ENCODE measurements at regions not wholly inside any gene's neighbourhood (a gene's known extent, or its start where the extent isn't known, plus 50 kb on each side); places are given as distances from the start of the nearest gene placed in this dataset.

DNA sequence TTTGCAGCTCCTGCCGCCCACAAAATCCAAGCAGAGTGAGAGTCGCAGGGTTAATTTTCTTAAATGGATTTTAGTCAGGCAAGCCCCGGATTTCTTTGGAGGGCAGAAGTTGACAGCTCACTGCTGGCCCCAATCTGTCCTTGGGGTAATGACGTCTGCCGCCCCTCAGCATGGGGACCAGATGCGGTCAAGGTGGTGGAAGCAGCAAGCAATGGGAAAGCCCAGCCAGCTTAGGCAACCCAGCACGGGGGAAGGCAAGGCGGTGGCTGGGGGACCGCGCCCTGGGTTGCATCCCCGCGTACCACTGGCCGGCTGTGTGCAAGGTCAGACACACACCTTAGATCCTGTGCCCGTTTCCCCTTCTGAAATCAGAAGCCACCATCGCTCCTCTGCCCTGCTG, 321.7 kb downstream of the C16orf95 start:
- Mint-ChIP-seq H3K4me1 (0 out of 2 replicates have a peak, but pooled peaks cover 3% of the 10 kb centered on the region), H3K36me3 (no peaks in the 10 kb centered on the region), H3K27ac (no peak overlapping the region), H3K4me3 (no peak overlapping the region), H3K27me3 (ENCODE audit: low read depth) (0 out of 2 replicates have a peak, but pooled peaks cover 3% of the 10 kb centered on the region), H3K9me3 (peaks cover 7% of the 10 kb centered on the region)
- ATAC-seq (no peak), DNase-seq (ENCODE audit: low spot score) (no peak)
- TF ChIP-seq USF2 (CRISPR knock-in tag; IDR thresholded peaks at IDR 0.05) (no peak), NFATC4 (CRISPR knock-in tag; IDR thresholded peaks at IDR 0.05) (no peak), EMX1 (CRISPR knock-in tag; IDR thresholded peaks at IDR 0.05) (no peak), PREB (CRISPR knock-in tag; IDR thresholded peaks at IDR 0.05; ENCODE audit: borderline replicate concordance) (no peak), ZNF423 (CRISPR knock-in tag; IDR thresholded peaks at IDR 0.05) (no peak), ZNF121 (CRISPR knock-in tag; IDR thresholded peaks at IDR 0.05) (no peak), KAT7 (CRISPR knock-in tag; IDR thresholded peaks at IDR 0.05; ENCODE audit: borderline replicate concordance) (no peak)
- TF ChIP-seq, protein P1, sequence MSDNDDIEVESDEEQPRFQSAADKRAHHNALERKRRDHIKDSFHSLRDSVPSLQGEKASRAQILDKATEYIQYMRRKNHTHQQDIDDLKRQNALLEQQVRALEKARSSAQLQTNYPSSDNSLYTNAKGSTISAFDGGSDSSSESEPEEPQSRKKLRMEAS (CRISPR knock-in tag; IDR thresholded peaks at IDR 0.05): no peak
- CTCF ChIA-PET: no interaction called here
- POLR2A ChIA-PET: no interaction called here

DNA sequence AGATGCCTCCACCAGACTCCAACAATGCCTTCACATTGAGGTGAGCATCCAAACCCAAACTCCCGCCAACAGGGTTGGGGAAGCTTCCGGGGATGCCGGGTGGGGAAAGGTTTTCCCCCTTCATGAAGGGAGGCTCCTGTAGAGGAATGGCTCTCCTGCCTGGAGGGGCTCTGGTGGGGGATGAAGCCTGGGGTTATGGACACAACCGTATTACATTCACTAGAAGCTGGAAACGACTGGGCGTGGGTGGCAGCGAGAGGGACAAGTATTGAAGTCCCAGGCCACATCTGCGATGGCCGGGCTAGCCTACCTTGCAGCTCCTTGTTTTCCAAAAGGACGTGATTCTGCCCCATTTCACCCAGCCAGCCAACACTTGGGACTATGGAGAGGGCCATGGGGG, 321.1 kb downstream of the C16orf95 start:
- H3K4me1 Mint-ChIP-seq: 0 out of 2 replicates have a peak, but pooled peaks cover 3% of the 10 kb centered on the region
- H3K27ac Mint-ChIP-seq: no peak overlapping the region
- H3K27me3 Mint-ChIP-seq (ENCODE audit: low read depth): 0 out of 2 replicates have a peak, but pooled peaks cover 3% of the 10 kb centered on the region
- no peak for ATAC-seq
- POLR2A ChIA-PET: no interaction called here
- DNase-seq (ENCODE audit: low spot score): no peak
- no peaks in the 10 kb centered on the region for H3K36me3 Mint-ChIP-seq
- CTCF ChIA-PET: no interaction called here
- TF ChIP-seq E2F4 (CRISPR knock-in tag; IDR thresholded peaks at IDR 0.05; ENCODE audit: borderline replicate concordance, low read depth): no peak
- no peak overlapping the region for H3K4me3 Mint-ChIP-seq
- H3K9me3 Mint-ChIP-seq: peaks cover 7% of the 10 kb centered on the region

GRCh38 chr16:86997058-86997457, 320.1 kb downstream of the C16orf95 start:
- peaks cover 7% of the 10 kb centered on the region for H3K9me3 Mint-ChIP-seq
- ATAC-seq (no peak), DNase-seq (ENCODE audit: low spot score) (no peak)
- POLR2A ChIA-PET: no interaction called here
- H3K27ac Mint-ChIP-seq: no peak overlapping the region
- CTCF ChIA-PET: no interaction called here
- H3K36me3 Mint-ChIP-seq: no peaks in the 10 kb centered on the region
- no peak overlapping the region for H3K4me3 Mint-ChIP-seq
- 0 out of 2 replicates have a peak, but pooled peaks cover 3% of the 10 kb centered on the region for H3K4me1 Mint-ChIP-seq
- TF ChIP-seq NR1H2 (CRISPR knock-in tag; IDR thresholded peaks at IDR 0.05) (no peak), IRF2 (CRISPR knock-in tag; IDR thresholded peaks at IDR 0.05; ENCODE audit: borderline replicate concordance, low read depth) (no peak), GABPB1 (CRISPR knock-in tag; IDR thresholded peaks at IDR 0.05) (no peak), EMX1 (CRISPR knock-in tag; IDR thresholded peaks at IDR 0.05) (no peak), FOXP1 (CRISPR knock-in tag; IDR thresholded peaks at IDR 0.05; ENCODE audit: borderline replicate concordance) (no peak), SOX15 (CRISPR knock-in tag; IDR thresholded peaks at IDR 0.05) (no peak), FOXJ3 (CRISPR knock-in tag; IDR thresholded peaks at IDR 0.05; ENCODE audit: borderline replicate concordance) (no peak)
- TF ChIP-seq, protein P2, sequence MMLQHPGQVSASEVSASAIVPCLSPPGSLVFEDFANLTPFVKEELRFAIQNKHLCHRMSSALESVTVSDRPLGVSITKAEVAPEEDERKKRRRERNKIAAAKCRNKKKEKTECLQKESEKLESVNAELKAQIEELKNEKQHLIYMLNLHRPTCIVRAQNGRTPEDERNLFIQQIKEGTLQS (CRISPR knock-in tag; conservative IDR thresholded peaks at IDR 0.05): no peak
- TF ChIP-seq, protein P3, sequence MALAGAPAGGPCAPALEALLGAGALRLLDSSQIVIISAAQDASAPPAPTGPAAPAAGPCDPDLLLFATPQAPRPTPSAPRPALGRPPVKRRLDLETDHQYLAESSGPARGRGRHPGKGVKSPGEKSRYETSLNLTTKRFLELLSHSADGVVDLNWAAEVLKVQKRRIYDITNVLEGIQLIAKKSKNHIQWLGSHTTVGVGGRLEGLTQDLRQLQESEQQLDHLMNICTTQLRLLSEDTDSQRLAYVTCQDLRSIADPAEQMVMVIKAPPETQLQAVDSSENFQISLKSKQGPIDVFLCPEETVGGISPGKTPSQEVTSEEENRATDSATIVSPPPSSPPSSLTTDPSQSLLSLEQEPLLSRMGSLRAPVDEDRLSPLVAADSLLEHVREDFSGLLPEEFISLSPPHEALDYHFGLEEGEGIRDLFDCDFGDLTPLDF (CRISPR knock-in tag; IDR thresholded peaks at IDR 0.05): no peak
- no peaks in the 10 kb centered on the region for H3K27me3 Mint-ChIP-seq (ENCODE audit: low read depth)
